ENCODE measurements at regions not wholly inside any gene's neighbourhood (a gene's known extent, or its start where the extent isn't known, plus 50 kb on each side); places are given as distances from the start of the nearest gene placed in this dataset.

DNA sequence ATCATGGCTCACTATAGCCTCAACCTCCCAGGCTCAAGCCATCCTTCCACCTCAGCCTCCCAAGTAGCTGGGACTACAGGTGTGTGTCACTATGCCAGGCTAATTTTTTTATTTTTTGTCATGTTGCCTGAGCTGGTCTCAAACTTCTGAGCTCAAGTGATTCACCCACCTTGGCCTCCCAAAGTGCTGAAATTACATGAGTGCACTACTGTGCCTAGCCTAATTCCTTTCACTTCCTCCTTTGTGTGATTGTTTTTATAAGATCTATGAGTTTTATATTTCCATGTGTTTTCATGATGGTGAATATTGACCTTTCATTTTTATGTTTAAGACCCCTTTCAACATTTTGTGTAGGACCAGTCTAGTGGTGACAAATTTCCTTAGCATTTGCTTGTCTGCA lies 55.2 kb upstream of the IL12B start:
- no peak overlapping the region for H3K9ac ChIP-seq (ENCODE audit: low read length in 5 of 5)

DNA sequence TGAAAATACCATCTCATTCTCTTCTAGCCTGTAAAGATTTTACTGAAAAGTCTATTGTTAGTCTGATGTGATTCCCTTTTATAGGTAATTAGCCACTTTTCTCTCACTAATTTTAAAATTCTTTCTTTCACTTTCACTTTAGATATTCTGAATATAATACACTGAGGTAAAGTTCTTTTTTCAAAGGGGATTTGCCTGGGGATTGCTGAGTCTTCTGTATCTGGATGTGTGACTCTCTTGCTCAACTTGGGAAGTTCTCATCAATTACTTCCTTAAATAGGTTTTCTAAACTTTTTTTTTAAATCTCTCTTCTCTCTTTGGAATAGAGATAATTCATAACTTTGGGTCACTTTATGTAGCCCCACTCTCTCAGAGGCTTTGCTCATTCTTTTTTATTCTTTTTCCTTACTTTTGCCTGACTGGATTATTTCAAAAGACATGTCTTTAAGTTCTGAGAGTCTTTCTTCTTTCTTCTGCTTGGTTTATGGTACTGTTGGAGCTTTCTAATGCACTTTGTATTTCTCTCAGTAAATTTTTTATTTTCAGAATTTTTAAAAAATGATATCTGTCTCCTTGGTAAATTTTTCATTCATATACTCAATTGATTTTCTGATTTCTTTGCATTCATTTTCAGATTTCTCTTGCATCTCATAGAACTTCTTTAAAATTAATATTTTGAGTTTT lies 55.9 kb upstream of the IL12B start:
- no peaks in the 10 kb centered on the region for H3K36me3 ChIP-seq (ENCODE audit: control insufficient read depth in 5 of 5, insufficient read depth in 5 of 5, low read length in 5 of 5)
- H3K27me3 ChIP-seq (ENCODE audit: control insufficient read depth in 5 of 5, insufficient read depth in 4 of 5, low read length in 5 of 5) = no peaks in the 10 kb centered on the region
- H3K27ac ChIP-seq (ENCODE audit: low read depth, low read length) = no peak overlapping the region
- H3K9ac ChIP-seq (ENCODE audit: low read length in 5 of 5) = no peak overlapping the region
- peaks cover 5 to 44% (median 20%) of the 10 kb centered on the region in 5 donors for H3K9me3 ChIP-seq (ENCODE audit: control insufficient read depth in 5 of 5, low read length in 5 of 5)
- H3K4me3 ChIP-seq (ENCODE audit: low read depth in 1 of 5, low read length in 5 of 5) = no peak overlapping the region
- H3K4me1 ChIP-seq (ENCODE audit: control insufficient read depth in 5 of 5, insufficient read depth in 5 of 5, low read length in 5 of 5) = no peaks in the 10 kb centered on the region

More for the DNA sequence above, 55.2 kb upstream of the IL12B start:
- no peaks in the 10 kb centered on the region for H3K36me3 ChIP-seq (ENCODE audit: control insufficient read depth in 5 of 5, insufficient read depth in 5 of 5, low read length in 5 of 5)
- peaks cover 5 to 41% (median 20%) of the 10 kb centered on the region in 5 donors for H3K9me3 ChIP-seq (ENCODE audit: control insufficient read depth in 5 of 5, low read length in 5 of 5)
- no peak overlapping the region for H3K4me3 ChIP-seq (ENCODE audit: low read depth in 1 of 5, low read length in 5 of 5)
- H3K27ac ChIP-seq (ENCODE audit: low read depth, low read length) = no peak overlapping the region
- H3K4me1 ChIP-seq (ENCODE audit: control insufficient read depth in 5 of 5, insufficient read depth in 5 of 5, low read length in 5 of 5) = no peaks in the 10 kb centered on the region
- no peaks in the 10 kb centered on the region for H3K27me3 ChIP-seq (ENCODE audit: control insufficient read depth in 5 of 5, insufficient read depth in 4 of 5, low read length in 5 of 5)

DNA sequence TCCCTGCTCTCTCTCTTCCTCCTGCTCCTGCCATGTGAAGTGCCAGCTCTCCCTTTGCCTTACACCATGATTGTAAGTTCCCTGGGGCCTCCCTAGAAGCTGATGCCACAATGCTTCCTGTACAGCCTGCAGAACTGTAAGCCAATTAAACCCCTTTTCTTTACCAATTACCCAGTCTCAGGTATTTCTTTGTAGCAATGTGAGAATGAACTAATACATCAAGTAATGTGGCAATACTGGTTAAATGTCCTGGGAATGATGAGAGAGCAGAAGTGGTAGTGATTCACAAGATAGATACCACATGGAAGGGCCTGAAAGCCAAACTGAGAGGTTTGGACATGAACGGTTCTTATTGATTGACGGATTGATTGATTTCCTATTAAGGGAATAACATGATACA lies 62.6 kb upstream of the IL12B start:
- peaks cover 0 to 14% (median 4%) of the 10 kb centered on the region in 5 donors for H3K9me3 ChIP-seq (ENCODE audit: control insufficient read depth in 5 of 5, low read length in 5 of 5)

GRCh38 chr5:159393854-159394274 lies 63.6 kb upstream of the IL12B start:
- H3K27me3 ChIP-seq (ENCODE audit: control insufficient read depth in 5 of 5, insufficient read depth in 4 of 5, low read length in 5 of 5) = peaks cover 0 to 5% (median 0%) of the 10 kb centered on the region in 5 donors
- no peak overlapping the region for H3K4me3 ChIP-seq (ENCODE audit: low read depth in 1 of 5, low read length in 5 of 5)
- no peak overlapping the region for H3K9ac ChIP-seq (ENCODE audit: low read length in 5 of 5)
- H3K36me3 ChIP-seq (ENCODE audit: control insufficient read depth in 5 of 5, insufficient read depth in 5 of 5, low read length in 5 of 5) = no peaks in the 10 kb centered on the region
- no peak overlapping the region for H3K27ac ChIP-seq (ENCODE audit: low read depth, low read length)
- H3K4me1 ChIP-seq (ENCODE audit: control insufficient read depth in 5 of 5, insufficient read depth in 5 of 5, low read length in 5 of 5) = no peaks in the 10 kb centered on the region
- H3K9me3 ChIP-seq (ENCODE audit: control insufficient read depth in 5 of 5, low read length in 5 of 5) = peaks cover 0 to 10% (median 0%) of the 10 kb centered on the region in 5 donors

More for the DNA sequence above, 62.6 kb upstream of the IL12B start:
- Histone ChIP-seq H3K9ac (ENCODE audit: low read length in 5 of 5) (no peak overlapping the region), H3K36me3 (ENCODE audit: control insufficient read depth in 5 of 5, insufficient read depth in 5 of 5, low read length in 5 of 5) (no peaks in the 10 kb centered on the region), H3K27me3 (ENCODE audit: control insufficient read depth in 5 of 5, insufficient read depth in 4 of 5, low read length in 5 of 5) (peaks cover 0 to 5% (median 0%) of the 10 kb centered on the region in 5 donors), H3K27ac (ENCODE audit: low read depth, low read length) (no peak overlapping the region), H3K4me1 (ENCODE audit: control insufficient read depth in 5 of 5, insufficient read depth in 5 of 5, low read length in 5 of 5) (no peaks in the 10 kb centered on the region), H3K4me3 (ENCODE audit: low read depth in 1 of 5, low read length in 5 of 5) (no peak overlapping the region)

- Histone ChIP-seq H3K27ac (ENCODE audit: low read depth, low read length) (no peak overlapping the region), H3K36me3 (ENCODE audit: control insufficient read depth in 5 of 5, insufficient read depth in 5 of 5, low read length in 5 of 5) (no peaks in the 10 kb centered on the region), H3K9ac (ENCODE audit: low read length in 5 of 5) (no peak overlapping the region), H3K27me3 (ENCODE audit: control insufficient read depth in 5 of 5, insufficient read depth in 4 of 5, low read length in 5 of 5) (peaks cover 0 to 5% (median 0%) of the 10 kb centered on the region in 5 donors), H3K4me1 (ENCODE audit: control insufficient read depth in 5 of 5, insufficient read depth in 5 of 5, low read length in 5 of 5) (no peaks in the 10 kb centered on the region), H3K4me3 (ENCODE audit: low read depth in 1 of 5, low read length in 5 of 5) (no peak overlapping the region), H3K9me3 (ENCODE audit: control insufficient read depth in 5 of 5, low read length in 5 of 5) (peaks cover 0 to 2% (median 0%) of the 10 kb centered on the region in 5 donors)
Observed at GRCh38 chr5:159395202-159395601, 64.9 kb upstream of the IL12B start.

- Histone ChIP-seq H3K4me3 (ENCODE audit: low read depth in 1 of 5, low read length in 5 of 5) (no peak overlapping the region), H3K36me3 (ENCODE audit: control insufficient read depth in 5 of 5, insufficient read depth in 5 of 5, low read length in 5 of 5) (no peaks in the 10 kb centered on the region), H3K27me3 (ENCODE audit: control insufficient read depth in 5 of 5, insufficient read depth in 4 of 5, low read length in 5 of 5) (peaks cover 0 to 12% (median 6%) of the 10 kb centered on the region in 5 donors), H3K27ac (ENCODE audit: low read depth, low read length) (no peak overlapping the region), H3K9me3 (ENCODE audit: control insufficient read depth in 5 of 5, low read length in 5 of 5) (no peaks in the 10 kb centered on the region), H3K4me1 (ENCODE audit: control insufficient read depth in 5 of 5, insufficient read depth in 5 of 5, low read length in 5 of 5) (peaks cover 0 to 2% (median 0%) of the 10 kb centered on the region in 5 donors), H3K9ac (ENCODE audit: low read length in 5 of 5) (no peak overlapping the region)
Observed at GRCh38 chr5:159398936-159399335, 68.6 kb upstream of the IL12B start.

DNA sequence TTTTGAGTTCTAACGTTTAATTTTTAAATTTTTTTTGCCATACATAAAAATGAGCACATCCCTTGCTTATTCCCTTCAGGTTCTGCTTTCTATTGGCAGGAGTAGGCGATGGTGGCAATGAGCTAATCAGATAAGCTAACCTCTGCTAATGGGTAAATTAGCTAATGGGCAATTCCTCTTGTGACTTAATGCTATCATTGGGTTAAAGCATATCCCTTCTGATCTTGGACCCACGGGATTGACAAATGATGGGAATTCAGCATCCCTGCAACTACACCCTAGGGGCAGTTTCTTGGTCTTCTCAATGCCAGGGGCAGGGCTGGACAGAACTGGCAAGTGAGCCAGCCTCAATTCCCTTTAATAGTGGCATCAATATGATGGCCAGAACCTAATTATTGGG lies 70.2 kb upstream of the IL12B start:
- Histone ChIP-seq H3K27ac (ENCODE audit: low read depth, low read length) (no peak overlapping the region), H3K9ac (ENCODE audit: low read length in 5 of 5) (no peak overlapping the region), H3K27me3 (ENCODE audit: control insufficient read depth in 5 of 5, insufficient read depth in 4 of 5, low read length in 5 of 5) (peaks cover 2 to 12% (median 4%) of the 10 kb centered on the region in 5 donors), H3K4me3 (ENCODE audit: low read depth in 1 of 5, low read length in 5 of 5) (no peak overlapping the region), H3K36me3 (ENCODE audit: control insufficient read depth in 5 of 5, insufficient read depth in 5 of 5, low read length in 5 of 5) (no peaks in the 10 kb centered on the region), H3K9me3 (ENCODE audit: control insufficient read depth in 5 of 5, low read length in 5 of 5) (no peaks in the 10 kb centered on the region), H3K4me1 (ENCODE audit: control insufficient read depth in 5 of 5, insufficient read depth in 5 of 5, low read length in 5 of 5) (peaks cover 0 to 8% (median 2%) of the 10 kb centered on the region in 5 donors)

GRCh38 chr5:159402311-159402710 lies 72.0 kb upstream of the IL12B start:
- Histone ChIP-seq H3K9ac (ENCODE audit: low read length in 5 of 5) (no peak overlapping the region), H3K9me3 (ENCODE audit: control insufficient read depth in 5 of 5, low read length in 5 of 5) (no peaks in the 10 kb centered on the region), H3K27ac (ENCODE audit: low read depth, low read length) (no peak overlapping the region), H3K36me3 (ENCODE audit: control insufficient read depth in 5 of 5, insufficient read depth in 5 of 5, low read length in 5 of 5) (no peaks in the 10 kb centered on the region), H3K27me3 (ENCODE audit: control insufficient read depth in 5 of 5, insufficient read depth in 4 of 5, low read length in 5 of 5) (peaks cover 5 to 12% (median 8%) of the 10 kb centered on the region in 5 donors), H3K4me3 (ENCODE audit: low read depth in 1 of 5, low read length in 5 of 5) (no peak overlapping the region), H3K4me1 (ENCODE audit: control insufficient read depth in 5 of 5, insufficient read depth in 5 of 5, low read length in 5 of 5) (peaks cover 0 to 8% (median 2%) of the 10 kb centered on the region in 5 donors)

DNA sequence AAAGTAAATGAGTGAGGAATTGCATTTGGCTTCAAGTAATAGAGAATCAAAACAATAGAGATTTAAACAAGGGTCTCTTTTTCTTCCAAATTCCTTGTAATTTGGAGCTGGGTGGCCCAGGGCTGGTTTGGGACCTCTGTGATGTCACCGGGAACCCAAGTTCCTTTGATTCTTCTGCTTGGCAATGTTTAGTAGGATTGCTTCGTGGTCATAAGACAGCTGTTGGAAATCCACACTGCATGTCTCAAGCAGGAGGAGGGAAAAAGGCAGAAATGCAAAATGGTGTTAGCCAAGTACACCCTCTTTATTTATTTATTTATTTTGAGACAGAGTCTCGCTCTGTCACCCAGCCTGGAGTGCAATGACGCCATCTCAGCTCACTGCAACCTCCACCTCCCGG lies 72.6 kb upstream of the IL12B start:
- peaks cover 5 to 12% (median 8%) of the 10 kb centered on the region in 5 donors for H3K27me3 ChIP-seq (ENCODE audit: control insufficient read depth in 5 of 5, insufficient read depth in 4 of 5, low read length in 5 of 5)

DNA sequence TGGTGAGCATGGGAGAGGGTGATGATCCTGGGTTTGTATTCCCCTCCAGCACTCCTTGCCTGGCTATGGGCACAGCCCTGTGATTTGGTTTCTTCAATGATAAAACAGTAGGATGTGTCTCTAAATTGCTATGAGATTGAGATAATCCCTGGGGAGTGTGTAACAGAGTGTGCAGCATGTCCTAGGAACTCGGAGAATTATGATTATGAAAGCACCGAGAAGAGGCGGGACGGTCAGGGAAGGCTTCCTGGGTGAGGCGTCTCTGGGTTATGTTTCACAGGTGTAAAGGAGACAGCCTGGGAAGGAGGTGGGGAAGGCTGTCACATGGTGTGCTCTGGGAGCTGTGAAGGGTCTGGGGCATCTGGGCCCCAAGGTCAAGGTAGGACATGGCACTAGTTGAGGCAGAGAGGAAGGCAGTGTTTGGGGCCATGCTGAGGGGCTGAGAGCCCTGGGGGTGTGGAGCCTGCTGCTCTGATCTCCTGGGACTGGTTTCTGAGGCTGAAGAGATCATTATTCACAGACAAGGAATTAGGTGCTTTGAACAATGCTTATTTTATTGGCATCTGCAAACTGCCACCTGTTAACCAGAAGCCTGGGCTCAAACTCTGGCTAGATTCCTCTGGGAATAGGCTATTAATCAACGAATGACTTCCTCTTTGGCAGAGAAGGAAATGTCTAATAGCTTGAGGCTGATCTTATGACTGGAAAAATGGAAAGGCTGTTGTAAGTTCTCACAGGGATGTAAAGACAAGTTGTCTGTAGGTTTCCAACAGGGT lies 73.8 kb upstream of the IL12B start:
- H3K27me3 ChIP-seq (ENCODE audit: control insufficient read depth in 5 of 5, insufficient read depth in 4 of 5, low read length in 5 of 5) = peaks cover 5 to 12% (median 8%) of the 10 kb centered on the region in 5 donors
- H3K9ac ChIP-seq (ENCODE audit: low read length in 5 of 5) = no peak overlapping the region
- H3K36me3 ChIP-seq (ENCODE audit: control insufficient read depth in 5 of 5, insufficient read depth in 5 of 5, low read length in 5 of 5) = no peaks in the 10 kb centered on the region
- H3K4me3 ChIP-seq (ENCODE audit: low read depth in 1 of 5, low read length in 5 of 5) = no peak overlapping the region
- peaks cover 0 to 8% (median 2%) of the 10 kb centered on the region in 5 donors for H3K4me1 ChIP-seq (ENCODE audit: control insufficient read depth in 5 of 5, insufficient read depth in 5 of 5, low read length in 5 of 5)
- H3K27ac ChIP-seq (ENCODE audit: low read depth, low read length) = no peak overlapping the region
- H3K9me3 ChIP-seq (ENCODE audit: control insufficient read depth in 5 of 5, low read length in 5 of 5) = no peaks in the 10 kb centered on the region

More for the DNA sequence above, 72.6 kb upstream of the IL12B start:
- no peaks in the 10 kb centered on the region for H3K36me3 ChIP-seq (ENCODE audit: control insufficient read depth in 5 of 5, insufficient read depth in 5 of 5, low read length in 5 of 5)
- H3K9me3 ChIP-seq (ENCODE audit: control insufficient read depth in 5 of 5, low read length in 5 of 5) = no peaks in the 10 kb centered on the region
- peaks cover 0 to 8% (median 2%) of the 10 kb centered on the region in 5 donors for H3K4me1 ChIP-seq (ENCODE audit: control insufficient read depth in 5 of 5, insufficient read depth in 5 of 5, low read length in 5 of 5)
- H3K4me3 ChIP-seq (ENCODE audit: low read depth in 1 of 5, low read length in 5 of 5) = no peak overlapping the region
- H3K9ac ChIP-seq (ENCODE audit: low read length in 5 of 5) = no peak overlapping the region
- H3K27ac ChIP-seq (ENCODE audit: low read depth, low read length) = no peak overlapping the region

Measured in subcutaneous abdominal adipose tissue (tissue), 5 donors.